H1 (cell line): ENCODE measurements at regions not wholly inside any gene's neighbourhood (a gene's known extent, or its start where the extent isn't known, plus 50 kb on each side); places are given as distances from the start of the nearest gene placed in this dataset.

Experiments used
- CTCF ChIA-PET: fragments of 300-600 bp; sonication (Branson Sonifier 250); formaldehyde crosslinking; loops from one replicate; lab custom pipeline; 2021; ENCODE audit not compliant: partially characterized antibody; lab: Charles Lee
- POLR2A ChIA-PET: fragments of 300-600 bp; sonication (Branson Sonifier 250); formaldehyde crosslinking; loops from one replicate; lab custom pipeline; 2021; ENCODE audit warnings: inconsistent platforms; ENCODE audit not compliant: partially characterized antibody; lab: Charles Lee
- DNase-seq, 2 experiments: peaks; one replicate each; pipeline versions ENCODE4 v3.0.0 to v3.0.0-alpha.2; 2010 to 2022; ENCODE audit warnings: low spot score in 2 of 2, low read depth in 1 of 2, mixed read lengths in 1 of 2
- FAIRE-seq: peaks from 2 replicates; lab custom pipeline; 2011; peaks lifted over from hg19 to GRCh38; lab: Jason Lieb, UNC
- H2AFZ ChIP-seq: 2 replicates; pipeline ENCODE4 v1.8.1; 2012; ENCODE audit warnings: low read length, inconsistent platforms
- H2AK5ac ChIP-seq: 2 replicates; pipeline ENCODE4 v1.6.1; 2013; ENCODE audit warnings: low read depth, low read length
- H2BK120ac ChIP-seq: replicated peaks from 2 replicates; pipeline ENCODE3; 2013; ENCODE audit warnings: low read depth, low read length, inconsistent platforms
- H2BK12ac ChIP-seq: 2 replicates; pipeline ENCODE4 v1.6.1; 2013; ENCODE audit warnings: low read depth, low read length
- H2BK15ac ChIP-seq: 2 replicates; pipeline ENCODE4 v1.6.1; 2013; ENCODE audit warnings: low read length
- H2BK20ac ChIP-seq: 2 replicates; pipeline ENCODE4 v1.6.1; 2013; ENCODE audit warnings: low read length
- H2BK5ac ChIP-seq: 2 replicates; pipeline ENCODE4 v1.6.1; 2013; ENCODE audit warnings: low read depth, low read length
- H3K14ac ChIP-seq: 2 replicates; pipeline ENCODE4 v1.6.1; 2013; ENCODE audit warnings: inconsistent platforms; ENCODE audit not compliant: insufficient read length
- H3K18ac ChIP-seq: 2 replicates; pipeline ENCODE4 v1.6.1; 2013; ENCODE audit warnings: low read length; ENCODE audit errors: extremely low read depth
- H3K23ac ChIP-seq: 2 replicates; pipeline ENCODE4 v1.6.1; 2013; ENCODE audit warnings: inconsistent platforms; ENCODE audit not compliant: insufficient read length
- H3K23me2 ChIP-seq: 2 replicates; pipeline ENCODE4 v1.6.1; 2013; ENCODE audit warnings: low read depth, low read length
- H3K27ac ChIP-seq: 2 replicates; pipeline ENCODE4 v1.6.1; 2011; ENCODE audit warnings: low read depth, low read length, inconsistent platforms
- H3K27me3 ChIP-seq, 4 experiments: replicated peaks in 1 of 4; 1 replicate in 1 of 4; 2 replicates in 3 of 4; pipeline versions ENCODE4 v1.6.1 to v1.8.1; 2011 to 2013; ENCODE audit warnings: low read length in 3 of 4, mild to moderate bottlenecking in 3 of 4, inconsistent platforms in 2 of 4, mixed read lengths in 2 of 4, moderate library complexity in 1 of 4; ENCODE audit not compliant: control insufficient read depth in 3 of 4, insufficient read depth in 3 of 4; ENCODE audit errors: extremely low read depth in 1 of 4
- H3K36me3 ChIP-seq, 4 experiments: 2 replicates each; pipeline versions ENCODE4 v1.6.1 to v1.8.1; 2011 to 2013; ENCODE audit warnings: mild to moderate bottlenecking in 4 of 4, low read length in 3 of 4, moderate library complexity in 2 of 4, control low read depth in 1 of 4, inconsistent platforms in 1 of 4; ENCODE audit not compliant: insufficient read depth in 4 of 4, control insufficient read depth in 2 of 4
- H3K4ac ChIP-seq: replicated peaks from 2 replicates; pipeline ENCODE3; 2013; ENCODE audit warnings: low read length, low read depth, mixed read lengths, inconsistent platforms; ENCODE audit not compliant: insufficient read length
- H3K4me1 ChIP-seq, 4 experiments: replicated peaks in 1 of 4; 1 replicate in 1 of 4; 2 replicates in 3 of 4; pipeline versions ENCODE4 v1.6.1 to v1.8.1; 2011 to 2013; ENCODE audit warnings: low read length in 3 of 4, inconsistent platforms in 2 of 4, mixed read lengths in 1 of 4; ENCODE audit not compliant: insufficient read depth in 4 of 4, control insufficient read depth in 3 of 4
- H3K4me2 ChIP-seq, 2 experiments: 2 replicates each; pipeline versions ENCODE4 v1.6.1 to v1.8.1; 2011 to 2013; ENCODE audit warnings: low read depth in 2 of 2, low read length in 2 of 2, control low read depth in 1 of 2, inconsistent platforms in 1 of 2, mild to moderate bottlenecking in 1 of 2; ENCODE audit not compliant: insufficient read depth in 1 of 2
- H3K4me3 ChIP-seq, 4 experiments: fragments of 200-600, 300-600 bp in 1 of 4; sonication (generic), shearing (Covaris generic), sonication (Bioruptor Twin) in 1 of 4; 2 replicates each; pipeline versions ENCODE4 v1.5.1 to v1.8.1; 2011 to 2016; ENCODE audit warnings: low read length in 4 of 4, low read depth in 3 of 4, control low read depth in 2 of 4, inconsistent platforms in 2 of 4, mild to moderate bottlenecking in 2 of 4, mixed read lengths in 1 of 4, moderate library complexity in 1 of 4; ENCODE audit not compliant: insufficient read depth in 2 of 4; ENCODE audit errors: extremely low read depth in 1 of 4
- H3K56ac ChIP-seq: replicated peaks from 2 replicates; pipeline ENCODE3; 2013; ENCODE audit warnings: low read depth, mild to moderate bottlenecking, mixed read lengths, low read length, inconsistent platforms; ENCODE audit not compliant: insufficient read length
- H3K79me1 ChIP-seq: 2 replicates; pipeline ENCODE4 v1.6.1; 2013; ENCODE audit warnings: low read depth, low read length, control low read depth
- H3K79me2 ChIP-seq, 2 experiments: 2 replicates each; pipeline versions ENCODE4 v1.6.1 to v1.8.1; 2012 to 2013; ENCODE audit warnings: low read length in 2 of 2, mild to moderate bottlenecking in 2 of 2, inconsistent platforms in 1 of 2; ENCODE audit not compliant: insufficient read depth in 2 of 2, control insufficient read depth in 1 of 2
- H3K9ac ChIP-seq, 4 experiments: replicated peaks in 1 of 4; 1 replicate in 1 of 4; 2 replicates in 3 of 4; pipeline versions ENCODE4 v1.6.1 to v1.8.1; 2011 to 2013; ENCODE audit warnings: low read depth in 3 of 4, low read length in 3 of 4, control low read depth in 2 of 4, mild to moderate bottlenecking in 2 of 4, moderate library complexity in 2 of 4, inconsistent platforms in 1 of 4; ENCODE audit errors: extremely low read depth in 1 of 4
- H3K9me3 ChIP-seq, 2 experiments: 2 replicates each; pipeline versions ENCODE4 v1.6.1 to v1.8.1; 2012 to 2013; ENCODE audit warnings: mild to moderate bottlenecking in 2 of 2, moderate library complexity in 2 of 2, control low read depth in 1 of 2, inconsistent platforms in 1 of 2, low read depth in 1 of 2, low read length in 1 of 2, mixed read lengths in 1 of 2; ENCODE audit not compliant: insufficient read depth in 2 of 2
- H4K20me1 ChIP-seq, 2 experiments: replicated peaks in 1 of 2; 2 replicates each; pipeline versions ENCODE3 to v1.8.1; 2011 to 2013; ENCODE audit warnings: inconsistent platforms in 2 of 2, low read length in 2 of 2, mild to moderate bottlenecking in 1 of 2; ENCODE audit not compliant: insufficient read depth in 2 of 2, control insufficient read depth in 1 of 2
- H4K5ac ChIP-seq: 2 replicates; pipeline ENCODE4 v1.6.1; 2013; ENCODE audit warnings: low read length, low read depth, mixed read lengths, inconsistent platforms; ENCODE audit not compliant: insufficient read length
- H4K8ac ChIP-seq: 2 replicates; pipeline ENCODE4 v1.8.0; 2013; ENCODE audit warnings: mild to moderate bottlenecking, moderate library complexity, low read length, inconsistent platforms; ENCODE audit not compliant: insufficient read depth; ENCODE audit errors: extremely low read depth
- H4K91ac ChIP-seq: replicated peaks from 2 replicates; pipeline ENCODE3; 2013; ENCODE audit warnings: low read length, mixed read lengths, inconsistent platforms; ENCODE audit not compliant: insufficient read length
- BRCA1 ChIP-seq: IDR thresholded peaks from 2 replicates; pipeline ENCODE4 v1.6.1; 2012; ENCODE audit warnings: low read depth, low read length, improper control_type of control experiment
- CHD1 ChIP-seq: IDR thresholded peaks from 2 replicates; pipeline ENCODE4 v1.6.1; 2012; ENCODE audit warnings: low read depth, low read length, improper control_type of control experiment
- HDAC2 ChIP-seq, 2 experiments: fragments of 300-600 bp in 1 of 2; sonication (generic) in 1 of 2; IDR thresholded peaks; 2 replicates each; pipeline ENCODE4 v1.6.1; 2011 to 2012; ENCODE audit warnings: low read depth in 2 of 2, low read length in 2 of 2, mild to moderate bottlenecking in 2 of 2, moderate library complexity in 2 of 2, borderline replicate concordance in 1 of 2, inconsistent platforms in 1 of 2
- RNF2 ChIP-seq: fragments of 200-900, 300-1000 bp; sonication (generic); IDR thresholded peaks from 2 replicates; pipeline ENCODE4 v1.7.1; 2016; ENCODE audit warnings: borderline replicate concordance, low read depth, mild to moderate bottlenecking, antibody characterized with exemption, low read length; ENCODE audit not compliant: poor library complexity, severe bottlenecking; ENCODE audit errors: missing control alignments
- SP1 ChIP-seq: IDR thresholded peaks from 2 replicates; pipeline ENCODE4 v1.6.1; 2011; ENCODE audit warnings: low read depth, low read length
- SRF ChIP-seq: IDR thresholded peaks from 2 replicates; pipeline ENCODE4 v1.6.1; 2011; ENCODE audit warnings: mild to moderate bottlenecking, low read depth, low read length, moderate library complexity
- TCF12 ChIP-seq: IDR thresholded peaks from 2 replicates; pipeline ENCODE4 v1.6.1; 2011; ENCODE audit warnings: low read depth, mild to moderate bottlenecking, low read length
- whole genome bisulfite sequencing, 2 experiments: shearing (Covaris generic) in 1 of 2; methylation state at CpG; one replicate each; pipeline versions ENCODE4 v1.1.6 to v1.1.7; 2013 to 2015; ENCODE audit warnings: low lambda C conversion rate in 2 of 2, mixed read lengths in 2 of 2, inconsistent platforms in 1 of 2, low coverage in 1 of 2, missing lambda C conversion rate in 1 of 2; ENCODE audit not compliant: insufficient replicate concordance in 2 of 2, insufficient coverage in 1 of 2, insufficient read length in 1 of 2; ENCODE audit errors: extremely low coverage in 1 of 2, missing lambda C conversion rate in 1 of 2; 5-methylcytosine and 5-hydroxymethylcytosine counted together

GRCh38 chr10:53490553-53490952 lies 718.0 kb upstream of the MBL2 start:
- Histone ChIP-seq H3K4me3 (no peak overlapping the region), H3K4ac (no peak overlapping the region), H3K23ac (no peak overlapping the region), H2BK12ac (no peak overlapping the region), H3K27ac (no peak overlapping the region), H4K8ac (no peak overlapping the region), H2BK120ac (no peak overlapping the region), H2BK5ac (no peak overlapping the region), H3K27me3 (peaks cover 0 to under 1% (median 0%) of the 10 kb centered on the region in 4 experiments; a peak in 1 of 7 replicates), H3K4me1 (peaks cover 0 to 4% (median 0%) of the 10 kb centered on the region in 4 experiments; a peak in 1 of 7 replicates), H3K18ac (no peak overlapping the region), H3K79me1 (no peaks in the 10 kb centered on the region), H3K36me3 (peaks cover 0 to 27% (median 10%) of the 10 kb centered on the region in 4 experiments; a peak in 4 of 8 replicates), H3K79me2 (no peaks in the 10 kb centered on the region), H4K20me1 (no peaks in the 10 kb centered on the region), H2BK15ac (no peak overlapping the region), H3K4me2 (no peak overlapping the region), H3K9ac (no peak overlapping the region), H3K9me3 (peaks cover 18 to 19% of the 10 kb centered on the region in 2 experiments), H4K91ac (no peak overlapping the region), H4K5ac (peak overlapping the region; percentile 15), H2AFZ (no peak overlapping the region), H2BK20ac (no peak overlapping the region), H3K56ac (no peak overlapping the region), H3K23me2 (no peaks in the 10 kb centered on the region), H3K14ac (no peak overlapping the region), H2AK5ac (no peak overlapping the region)
- DNase-seq (no peak), FAIRE-seq (no peak)
- ChIA-PET POLR2A (interaction anchor here (1.4 kb wide), 1 partner anchor 13 kb away, joined by 3 read pairs; no protein-coding TSS in a partner anchor), CTCF (no interaction called here)
- TF ChIP-seq RNF2, result no peak
- TF ChIP-seq SRF, result no peak
- TF ChIP-seq CHD1, result no peak
- no peak for TF ChIP-seq SP1
- TF ChIP-seq BRCA1, result no peak
- no peak for TF ChIP-seq HDAC2 (IDR thresholded peaks at IDR 0.05; ENCODE audit: borderline replicate concordance in 1 of 2, low read depth in 2 of 2, low read length in 2 of 2)
- no peak for TF ChIP-seq TCF12
- 94% methylated on average over 1 of the region's 1 CpG; no CpG with 5 or more reads in 1 of the 2 experiments for WGBS, 2 experiments
